IMR-90 (cell line): ENCODE measurements at regions not wholly inside any gene's neighbourhood (a gene's known extent, or its start where the extent isn't known, plus 50 kb on each side); places are given as distances from the start of the nearest gene placed in this dataset.

Source experiments
- BHLHE40 ChIP-seq: fragments of 150-350 bp; IDR thresholded peaks from 2 replicates; pipeline ENCODE4 v1.6.1; 2016; ENCODE audit warnings: mild to moderate bottlenecking, low read depth, low read length
- CEBPB ChIP-seq: IDR thresholded peaks from 2 replicates; pipeline ENCODE4 v1.6.1; 2012; ENCODE audit warnings: low read depth, low read length, improper control_type of control experiment
- CHD1 ChIP-seq: IDR thresholded peaks from 2 replicates; pipeline ENCODE4 v1.6.1; 2012; ENCODE audit warnings: low read depth, low read length, improper control_type of control experiment
- CTCF ChIP-seq: conservative IDR thresholded peaks from 2 replicates; pipeline ENCODE4 v1.5.1; 2012; ENCODE audit warnings: mild to moderate bottlenecking, low read depth, low read length, improper control_type of control experiment
- FOS ChIP-seq: fragments of 150-350 bp; IDR thresholded peaks from 2 replicates; pipeline ENCODE4 v1.6.1; 2016; ENCODE audit warnings: low read depth, low read length
- MAFK ChIP-seq: IDR thresholded peaks from 2 replicates; pipeline ENCODE4 v1.6.1; 2012; ENCODE audit warnings: low read depth, low read length, improper control_type of control experiment
- MAZ ChIP-seq: IDR thresholded peaks from 2 replicates; pipeline ENCODE4 v1.6.1; 2012; ENCODE audit warnings: low read depth, mild to moderate bottlenecking, low read length, improper control_type of control experiment, moderate library complexity, borderline replicate concordance
- NFE2L2 ChIP-seq: fragments of 150-350 bp; IDR thresholded peaks from 2 replicates; pipeline ENCODE4 v1.6.1; 2016; ENCODE audit warnings: low read depth, mild to moderate bottlenecking, low read length
- POLR2A ChIP-seq: IDR thresholded peaks from 2 replicates; pipeline ENCODE4 v1.6.1; 2012; ENCODE audit warnings: mild to moderate bottlenecking, low read depth, low read length
- RAD21 ChIP-seq: IDR thresholded peaks from 2 replicates; pipeline ENCODE4 v1.6.1; 2012; ENCODE audit warnings: low read length, improper control_type of control experiment
- RFX5 ChIP-seq: IDR thresholded peaks from 2 replicates; pipeline ENCODE4 v1.8.0; 2012; ENCODE audit warnings: low read depth, mild to moderate bottlenecking, low read length, moderate library complexity
- SMC3 ChIP-seq: fragments of 150-350 bp; IDR thresholded peaks from 2 replicates; pipeline ENCODE4 v1.6.1; 2016; ENCODE audit warnings: low read depth, mild to moderate bottlenecking, antibody characterized with exemption, low read length, moderate library complexity
- USF2 ChIP-seq: fragments of 150-350 bp; IDR thresholded peaks from 2 replicates; pipeline ENCODE4 v1.6.1; 2017; ENCODE audit warnings: mild to moderate bottlenecking, antibody characterized with exemption, low read length, low read depth

GRCh38 chr2:129281791-129282530 lies 697.5 kb upstream of the RAB6C start:
- TF ChIP-seq BHLHE40 (no peak), CTCF (no peak), POLR2A (no peak), RAD21 (no peak), RFX5 (no peak), CEBPB (no peak), SMC3 (no peak), FOS (no peak), USF2 (no peak), NFE2L2 (no peak), CHD1 (no peak), MAFK (no peak), MAZ (no peak)
